ENCODE measurements at regions not wholly inside any gene's neighbourhood (a gene's known extent, or its start where the extent isn't known, plus 50 kb on each side); places are given as distances from the start of the nearest gene placed in this dataset.

- no peak for DNase-seq (ENCODE audit: low read depth)
Measured at GRCh38 chr1:82893712-82894470, 1093.2 kb downstream of the ADGRL2 start.

GRCh38 chr1:82880506-82880905 is 1079.8 kb downstream of the ADGRL2 start:
- DNase-seq (ENCODE audit: low read depth) = no peak

- DNase-seq (ENCODE audit: low read depth) = no peak
Measured at GRCh38 chr1:82879701-82880305, 1079.1 kb downstream of the ADGRL2 start.

- DNase-seq (ENCODE audit: low read depth) = no peak
Measured at GRCh38 chr1:82875170-82875569, 1074.4 kb downstream of the ADGRL2 start.

GRCh38 chr1:82874041-82874440 is 1073.3 kb downstream of the ADGRL2 start:
- DNase-seq (ENCODE audit: low read depth) = no peak

GRCh38 chr1:82870332-82870731 is 1069.6 kb downstream of the ADGRL2 start:
- no peak for DNase-seq (ENCODE audit: low read depth)

- no peak for DNase-seq (ENCODE audit: low read depth)
Measured at GRCh38 chr1:82867781-82868180, 1067.0 kb downstream of the ADGRL2 start.

GRCh38 chr1:82861749-82862148 is 1061.0 kb downstream of the ADGRL2 start:
- no peak for DNase-seq (ENCODE audit: low read depth)

GRCh38 chr1:82858031-82858430 is 1057.3 kb downstream of the ADGRL2 start:
- no peak for DNase-seq (ENCODE audit: low read depth)

- DNase-seq (ENCODE audit: low read depth) = no peak
Measured at GRCh38 chr1:82849460-82849859, 1048.7 kb downstream of the ADGRL2 start.

GRCh38 chr1:82848043-82848442 is 1047.3 kb downstream of the ADGRL2 start:
- DNase-seq (ENCODE audit: low read depth) = no peak

GRCh38 chr1:82845866-82846265 is 1045.1 kb downstream of the ADGRL2 start:
- DNase-seq (ENCODE audit: low read depth) = no peak

- no peak for DNase-seq (ENCODE audit: low read depth)
Measured at GRCh38 chr1:82844911-82845827, 1044.4 kb downstream of the ADGRL2 start.

GRCh38 chr1:82844447-82844846 is 1043.7 kb downstream of the ADGRL2 start:
- DNase-seq (ENCODE audit: low read depth) = no peak

- DNase-seq (ENCODE audit: low read depth) = no peak
Measured at GRCh38 chr1:82843876-82844275, 1043.1 kb downstream of the ADGRL2 start.

GRCh38 chr1:82840192-82840591 is 1039.5 kb downstream of the ADGRL2 start:
- DNase-seq (ENCODE audit: low read depth) = no peak

GRCh38 chr1:82837766-82838465 is 1037.2 kb downstream of the ADGRL2 start:
- DNase-seq (ENCODE audit: low read depth) = no peak

- no peak for DNase-seq (ENCODE audit: low read depth)
Measured at GRCh38 chr1:82836973-82837680, 1036.4 kb downstream of the ADGRL2 start.

- DNase-seq (ENCODE audit: low read depth) = no peak
Measured at GRCh38 chr1:82836213-82836972, 1035.7 kb downstream of the ADGRL2 start.

GRCh38 chr1:82830690-82831380 is 1030.1 kb downstream of the ADGRL2 start:
- DNase-seq (ENCODE audit: low read depth) = no peak

Measured in ELR (cell line).